ENCODE measurements at regions not wholly inside any gene's neighbourhood (a gene's known extent, or its start where the extent isn't known, plus 50 kb on each side); places are given as distances from the start of the nearest gene placed in this dataset.

- DNase-seq (ENCODE audit: low read depth, low spot score): no peak
- Mint-ChIP-seq H3K36me3 (ENCODE audit: low read depth) (no peaks in the 10 kb centered on the region), H3K9me3 (peaks cover 4% of the 10 kb centered on the region), H3K27ac (ENCODE audit: unreplicated experiment) (no peak overlapping the region), H3K4me3 (no peak overlapping the region), H3K27me3 (ENCODE audit: low read depth) (no peaks in the 10 kb centered on the region), H3K4me1 (peaks cover 7% of the 10 kb centered on the region)
- no peak for TF ChIP-seq CTCF (conservative IDR thresholded peaks at IDR 0.05)
These were observed 70.5 kb upstream of the FRMD6 start for GRCh38 chr14:51581017-51581881.

GRCh38 chr14:51582437-51582836 is 69.3 kb upstream of the FRMD6 start:
- Mint-ChIP-seq H3K36me3 (ENCODE audit: low read depth) (no peaks in the 10 kb centered on the region), H3K4me3 (no peak overlapping the region), H3K4me1 (no peaks in the 10 kb centered on the region), H3K27me3 (ENCODE audit: low read depth) (no peaks in the 10 kb centered on the region), H3K9me3 (peaks cover 4% of the 10 kb centered on the region), H3K27ac (ENCODE audit: unreplicated experiment) (no peak overlapping the region)
- no peak for DNase-seq (ENCODE audit: low read depth, low spot score)
- TF ChIP-seq CTCF (conservative IDR thresholded peaks at IDR 0.05): no peak

GRCh38 chr14:51585055-51585454 is 66.7 kb upstream of the FRMD6 start:
- no peak overlapping the region for H3K4me3 Mint-ChIP-seq
- peaks cover 4% of the 10 kb centered on the region for H3K9me3 Mint-ChIP-seq
- H3K27me3 Mint-ChIP-seq (ENCODE audit: low read depth): no peaks in the 10 kb centered on the region
- no peaks in the 10 kb centered on the region for H3K4me1 Mint-ChIP-seq
- TF ChIP-seq CTCF (conservative IDR thresholded peaks at IDR 0.05): no peak
- no peak for DNase-seq (ENCODE audit: low read depth, low spot score)
- no peaks in the 10 kb centered on the region for H3K36me3 Mint-ChIP-seq (ENCODE audit: low read depth)
- H3K27ac Mint-ChIP-seq (ENCODE audit: unreplicated experiment): no peak overlapping the region

GRCh38 chr14:51592836-51593235 is 58.9 kb upstream of the FRMD6 start:
- no peak overlapping the region for H3K27ac Mint-ChIP-seq (ENCODE audit: unreplicated experiment)
- no peak for TF ChIP-seq CTCF (conservative IDR thresholded peaks at IDR 0.05)
- no peak for DNase-seq (ENCODE audit: low read depth, low spot score)
- H3K36me3 Mint-ChIP-seq (ENCODE audit: low read depth): no peaks in the 10 kb centered on the region
- H3K4me3 Mint-ChIP-seq: no peak overlapping the region
- no peaks in the 10 kb centered on the region for H3K27me3 Mint-ChIP-seq (ENCODE audit: low read depth)
- H3K4me1 Mint-ChIP-seq: peaks cover 8% of the 10 kb centered on the region
- no peaks in the 10 kb centered on the region for H3K9me3 Mint-ChIP-seq

GRCh38 chr14:51593397-51593796 is 58.3 kb upstream of the FRMD6 start:
- H3K4me1 Mint-ChIP-seq: peaks cover 8% of the 10 kb centered on the region
- no peak overlapping the region for H3K4me3 Mint-ChIP-seq
- TF ChIP-seq CTCF (conservative IDR thresholded peaks at IDR 0.05): no peak
- H3K9me3 Mint-ChIP-seq: no peaks in the 10 kb centered on the region
- H3K27me3 Mint-ChIP-seq (ENCODE audit: low read depth): no peaks in the 10 kb centered on the region
- no peak for DNase-seq (ENCODE audit: low read depth, low spot score)
- H3K36me3 Mint-ChIP-seq (ENCODE audit: low read depth): no peaks in the 10 kb centered on the region
- no peak overlapping the region for H3K27ac Mint-ChIP-seq (ENCODE audit: unreplicated experiment)

Measured in neural crest cell (in vitro differentiated cells).